ENCODE measurements at regions not wholly inside any gene's neighbourhood (a gene's known extent, or its start where the extent isn't known, plus 50 kb on each side); places are given as distances from the start of the nearest gene placed in this dataset.

DNA sequence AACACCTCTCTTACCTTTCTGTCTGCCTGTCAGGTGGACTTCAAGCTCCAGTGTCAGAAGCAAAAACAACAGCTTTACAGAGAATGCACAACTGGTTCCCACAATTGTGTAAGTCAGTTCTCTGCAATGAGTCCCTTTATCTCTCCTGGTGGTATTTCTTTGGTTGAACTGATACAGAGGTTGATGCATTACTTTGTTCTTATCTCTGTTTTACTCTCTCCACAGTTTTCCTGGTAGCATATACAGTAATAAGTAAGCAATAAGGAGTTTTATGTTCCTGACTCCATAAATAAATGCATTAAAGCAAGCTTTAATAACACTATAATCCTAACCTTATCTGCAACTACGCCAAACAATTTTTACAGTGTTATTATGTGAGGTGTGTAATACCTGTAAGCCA is 310.3 kb upstream of the GYPC start:
- TF ChIP-seq, protein P1, sequence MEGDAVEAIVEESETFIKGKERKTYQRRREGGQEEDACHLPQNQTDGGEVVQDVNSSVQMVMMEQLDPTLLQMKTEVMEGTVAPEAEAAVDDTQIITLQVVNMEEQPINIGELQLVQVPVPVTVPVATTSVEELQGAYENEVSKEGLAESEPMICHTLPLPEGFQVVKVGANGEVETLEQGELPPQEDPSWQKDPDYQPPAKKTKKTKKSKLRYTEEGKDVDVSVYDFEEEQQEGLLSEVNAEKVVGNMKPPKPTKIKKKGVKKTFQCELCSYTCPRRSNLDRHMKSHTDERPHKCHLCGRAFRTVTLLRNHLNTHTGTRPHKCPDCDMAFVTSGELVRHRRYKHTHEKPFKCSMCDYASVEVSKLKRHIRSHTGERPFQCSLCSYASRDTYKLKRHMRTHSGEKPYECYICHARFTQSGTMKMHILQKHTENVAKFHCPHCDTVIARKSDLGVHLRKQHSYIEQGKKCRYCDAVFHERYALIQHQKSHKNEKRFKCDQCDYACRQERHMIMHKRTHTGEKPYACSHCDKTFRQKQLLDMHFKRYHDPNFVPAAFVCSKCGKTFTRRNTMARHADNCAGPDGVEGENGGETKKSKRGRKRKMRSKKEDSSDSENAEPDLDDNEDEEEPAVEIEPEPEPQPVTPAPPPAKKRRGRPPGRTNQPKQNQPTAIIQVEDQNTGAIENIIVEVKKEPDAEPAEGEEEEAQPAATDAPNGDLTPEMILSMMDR (conservative IDR thresholded peaks at IDR 0.05 in 1 of 2, IDR thresholded peaks at IDR 0.05 in 1 of 2; ENCODE audit: extremely low read depth in 1 of 2, insufficient read depth in 1 of 2, low read depth in 1 of 2, low read length in 2 of 2), result no peak
- no peak for TF ChIP-seq EZH2 (IDR thresholded peaks at IDR 0.05; ENCODE audit: borderline replicate concordance, low read length)
